ENCODE measurements at regions not wholly inside any gene's neighbourhood (a gene's known extent, or its start where the extent isn't known, plus 50 kb on each side); places are given as distances from the start of the nearest gene placed in this dataset.
"Not testable (repeated sequence)": the region's sequence is repeated elsewhere in the genome, so short reads cannot be mapped to it uniquely, and the experiment has no call there.

DNA sequence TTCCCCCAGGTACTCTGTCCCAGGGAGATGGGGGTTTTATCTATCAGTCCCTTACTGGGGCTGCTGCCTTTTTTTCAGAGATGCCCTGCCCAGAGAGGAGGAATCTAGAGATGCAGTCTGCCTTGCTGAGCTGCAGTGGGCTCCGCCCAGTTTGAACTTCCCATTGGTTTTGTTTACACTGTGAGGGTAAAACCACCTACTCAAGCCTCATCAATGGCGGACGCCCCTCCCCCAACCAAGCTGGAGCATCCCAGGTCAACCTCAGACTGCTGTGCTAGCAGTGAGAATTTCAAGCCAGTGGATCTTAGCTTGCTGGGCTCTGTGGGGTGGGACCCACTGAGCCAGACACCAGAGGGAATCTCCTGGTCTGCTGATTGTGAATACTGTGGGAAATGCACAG, 191.0 kb upstream of the MAST4 start:
- not testable (repeated sequence) for TF ChIP-seq CTCF, EP300 (IDR thresholded peaks at IDR 0.05)

Measured in suprapubic skin (tissue), 3 donors.